ENCODE measurements at regions not wholly inside any gene's neighbourhood (a gene's known extent, or its start where the extent isn't known, plus 50 kb on each side); places are given as distances from the start of the nearest gene placed in this dataset.

DNA sequence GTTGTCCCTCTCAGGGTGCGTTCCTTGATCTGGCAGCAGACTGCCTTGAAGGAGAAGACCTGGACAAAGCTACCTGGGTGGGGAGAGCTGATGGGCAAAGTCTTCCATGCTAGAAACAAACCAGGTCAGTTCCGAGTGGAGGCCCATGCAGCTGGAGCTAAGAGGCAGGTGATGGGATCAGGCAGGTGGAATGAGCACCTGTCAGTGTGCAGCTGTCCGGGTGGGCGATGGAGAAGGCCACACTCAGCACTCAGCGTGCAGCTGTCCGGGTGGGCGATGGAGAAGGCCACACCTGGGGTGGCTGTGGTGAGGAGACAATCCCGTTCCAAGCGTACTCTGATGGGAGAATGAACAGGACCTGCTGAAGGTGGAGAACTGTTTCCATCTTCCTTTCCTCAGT lies 237.3 kb upstream of the MYT1L start:
- Histone ChIP-seq H3K27ac (no peak overlapping the region), H3K9me3 (no peaks in the 10 kb centered on the region), H3K36me3 (no peaks in the 10 kb centered on the region), H3K4me3 (no peak overlapping the region), H3K27me3 (no peaks in the 10 kb centered on the region), H3K4me1 (no peaks in the 10 kb centered on the region)
- DNase-seq = no peak
- intact Hi-C loops (cut with DNase I) = no loop called here
- WGBS, 2 donors = 94 to 95% methylated on average over 9 of the region's 9 CpGs
- no peak for TF ChIP-seq POLR2AphosphoS5 (IDR thresholded peaks at IDR 0.05)
- no peak for TF ChIP-seq EP300 (IDR thresholded peaks at IDR 0.05)
- no peak for TF ChIP-seq POLR2A (IDR thresholded peaks at IDR 0.05)
- TF ChIP-seq, protein P1, sequence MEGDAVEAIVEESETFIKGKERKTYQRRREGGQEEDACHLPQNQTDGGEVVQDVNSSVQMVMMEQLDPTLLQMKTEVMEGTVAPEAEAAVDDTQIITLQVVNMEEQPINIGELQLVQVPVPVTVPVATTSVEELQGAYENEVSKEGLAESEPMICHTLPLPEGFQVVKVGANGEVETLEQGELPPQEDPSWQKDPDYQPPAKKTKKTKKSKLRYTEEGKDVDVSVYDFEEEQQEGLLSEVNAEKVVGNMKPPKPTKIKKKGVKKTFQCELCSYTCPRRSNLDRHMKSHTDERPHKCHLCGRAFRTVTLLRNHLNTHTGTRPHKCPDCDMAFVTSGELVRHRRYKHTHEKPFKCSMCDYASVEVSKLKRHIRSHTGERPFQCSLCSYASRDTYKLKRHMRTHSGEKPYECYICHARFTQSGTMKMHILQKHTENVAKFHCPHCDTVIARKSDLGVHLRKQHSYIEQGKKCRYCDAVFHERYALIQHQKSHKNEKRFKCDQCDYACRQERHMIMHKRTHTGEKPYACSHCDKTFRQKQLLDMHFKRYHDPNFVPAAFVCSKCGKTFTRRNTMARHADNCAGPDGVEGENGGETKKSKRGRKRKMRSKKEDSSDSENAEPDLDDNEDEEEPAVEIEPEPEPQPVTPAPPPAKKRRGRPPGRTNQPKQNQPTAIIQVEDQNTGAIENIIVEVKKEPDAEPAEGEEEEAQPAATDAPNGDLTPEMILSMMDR (IDR thresholded peaks at IDR 0.05) = no peak

DNA sequence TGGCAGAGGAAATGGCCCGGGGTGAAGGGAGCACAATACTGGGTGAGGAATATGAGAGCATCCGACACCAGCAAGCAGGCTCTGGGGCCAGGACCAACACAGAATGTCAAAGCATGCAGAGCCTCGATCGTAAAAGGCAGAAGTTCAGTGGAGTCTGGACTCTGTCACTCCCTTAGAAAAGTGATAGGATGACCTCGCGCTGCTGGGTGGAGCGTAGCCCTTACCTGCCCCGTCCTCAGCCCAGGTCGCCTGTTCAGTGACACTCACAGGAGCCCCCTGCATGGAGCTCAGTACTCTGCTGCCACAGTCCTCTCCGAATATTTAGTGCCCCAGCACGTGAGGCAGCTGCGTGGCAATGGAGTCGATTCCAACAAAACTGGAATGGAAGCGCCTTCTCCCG lies 236.7 kb upstream of the MYT1L start:
- no peak overlapping the region for H3K4me3 ChIP-seq
- DNase-seq = no peak
- intact Hi-C loops (cut with DNase I) = no loop called here
- no peak for TF ChIP-seq EP300 (IDR thresholded peaks at IDR 0.05)
- no peak for TF ChIP-seq POLR2AphosphoS5 (IDR thresholded peaks at IDR 0.05)
- TF ChIP-seq POLR2A (IDR thresholded peaks at IDR 0.05) = no peak
- TF ChIP-seq, protein P1 (IDR thresholded peaks at IDR 0.05) = no peak
- no peaks in the 10 kb centered on the region for H3K27me3 ChIP-seq
- no peaks in the 10 kb centered on the region for H3K9me3 ChIP-seq
- no peaks in the 10 kb centered on the region for H3K36me3 ChIP-seq
- H3K27ac ChIP-seq = no peak overlapping the region
- WGBS, 2 donors = 75 to 76% methylated on average over 15 of the region's 15 CpGs
- H3K4me1 ChIP-seq = no peaks in the 10 kb centered on the region

DNA sequence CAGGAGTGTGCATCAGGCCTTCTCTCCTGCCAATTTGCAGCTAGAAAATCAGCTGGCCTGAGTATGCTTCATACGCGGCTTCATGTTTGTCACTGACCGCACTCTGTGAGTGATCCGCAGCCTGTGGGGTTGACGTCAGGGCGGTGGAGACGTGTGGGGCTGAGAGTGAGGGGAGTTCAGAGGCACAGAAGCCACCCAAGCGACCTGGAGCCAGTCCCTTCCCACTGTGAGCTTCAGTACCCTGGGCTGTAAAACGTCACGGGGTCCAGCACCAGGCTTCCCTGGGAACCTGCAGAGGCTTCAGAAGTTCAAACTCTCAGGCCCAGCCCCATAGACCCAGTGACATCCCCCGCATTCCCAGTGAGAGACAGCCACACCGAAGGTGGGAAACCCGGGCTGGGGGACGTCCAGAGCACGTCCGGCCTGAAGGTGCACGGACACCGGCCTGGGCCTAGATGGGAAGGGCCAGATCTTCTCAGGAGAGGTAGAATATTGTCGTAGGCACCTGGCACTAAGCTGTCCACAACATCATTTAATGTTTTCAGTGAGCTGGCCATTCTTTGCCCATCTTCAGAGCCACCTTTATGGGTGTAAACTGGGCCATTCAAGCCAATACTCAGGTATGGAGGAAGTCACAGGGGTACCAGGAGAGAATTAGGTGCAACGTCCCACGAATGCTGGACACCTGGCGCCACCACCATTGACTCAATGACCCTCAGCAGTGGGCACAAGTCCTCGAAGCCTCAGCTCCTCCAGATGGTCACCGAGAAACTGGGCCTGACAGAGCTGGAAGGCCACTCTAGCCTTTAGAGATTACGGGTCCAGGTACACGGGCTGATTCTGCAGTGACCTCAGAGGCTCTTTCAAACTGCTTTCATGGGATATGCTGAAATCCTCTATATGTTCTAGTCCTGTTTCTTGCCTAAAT lies 235.6 kb upstream of the MYT1L start:
- no peaks in the 10 kb centered on the region for H3K27me3 ChIP-seq
- intact Hi-C loops (cut with DNase I) = no loop called here
- H3K4me1 ChIP-seq = no peaks in the 10 kb centered on the region
- no peak overlapping the region for H3K4me3 ChIP-seq
- no peaks in the 10 kb centered on the region for H3K36me3 ChIP-seq
- 88 to 89% methylated on average over 26 of the region's 26 CpGs for WGBS, 2 donors
- no peak for DNase-seq
- H3K9me3 ChIP-seq = no peaks in the 10 kb centered on the region
- TF ChIP-seq POLR2A (IDR thresholded peaks at IDR 0.05) (no peak), POLR2AphosphoS5 (IDR thresholded peaks at IDR 0.05) (no peak), EP300 (IDR thresholded peaks at IDR 0.05) (no peak)
- TF ChIP-seq, protein P1 (IDR thresholded peaks at IDR 0.05) = no peak
- H3K27ac ChIP-seq = no peak overlapping the region

DNA sequence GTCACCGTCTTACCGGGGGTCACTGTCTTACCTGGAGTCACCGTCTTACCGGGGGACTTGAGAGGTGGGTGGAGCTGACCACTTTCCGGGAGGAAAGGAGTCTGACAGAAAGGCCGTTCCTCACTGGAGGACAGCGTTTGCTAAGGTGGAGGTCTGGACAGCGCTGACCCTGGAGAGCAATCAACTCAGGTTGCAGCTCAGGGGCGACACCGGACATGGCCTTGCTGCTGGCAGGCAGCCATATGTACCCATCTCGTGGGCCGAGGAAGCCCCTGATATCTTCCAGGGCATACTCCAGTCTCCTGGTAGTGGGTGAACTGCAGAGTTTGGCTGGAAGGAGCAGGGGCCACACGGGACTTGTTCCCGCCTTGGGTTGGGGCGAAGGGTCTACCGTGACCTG lies 234.6 kb upstream of the MYT1L start:
- Histone ChIP-seq H3K27me3 (no peaks in the 10 kb centered on the region), H3K4me3 (no peak overlapping the region), H3K4me1 (no peaks in the 10 kb centered on the region), H3K36me3 (no peaks in the 10 kb centered on the region), H3K9me3 (no peaks in the 10 kb centered on the region), H3K27ac (no peak overlapping the region)
- no peak for DNase-seq
- TF ChIP-seq POLR2A (IDR thresholded peaks at IDR 0.05) (no peak), EP300 (IDR thresholded peaks at IDR 0.05) (no peak), POLR2AphosphoS5 (IDR thresholded peaks at IDR 0.05) (no peak)
- TF ChIP-seq, protein P1 (IDR thresholded peaks at IDR 0.05) = no peak
- intact Hi-C loops (cut with DNase I) = no loop called here
- WGBS, 2 donors = 90 to 91% methylated on average over 16 of the region's 16 CpGs

Data from sigmoid colon (tissue), 6 donors.